Type B pancreatic cell (in vitro differentiated cells): ENCODE measurements at regions not wholly inside any gene's neighbourhood (a gene's known extent, or its start where the extent isn't known, plus 50 kb on each side); places are given as distances from the start of the nearest gene placed in this dataset.

Source experiments
- DNase-seq: peaks from one replicate; pipeline ENCODE4 v3.0.0; 2021; ENCODE audit warnings: mixed read lengths; ENCODE audit not compliant: unreplicated experiment; ENCODE audit errors: extremely low spot score
- H3K27ac Mint-ChIP-seq: 2 replicates; pipeline ENCODE4 v1.8.0; 2021; ENCODE audit warnings: mild to moderate bottlenecking, mixed read lengths
- H3K27me3 Mint-ChIP-seq: 2 replicates; pipeline ENCODE4 v1.8.0; 2021; ENCODE audit warnings: mixed read lengths
- H3K36me3 Mint-ChIP-seq: 2 replicates; pipeline ENCODE4 v1.8.0; 2021; ENCODE audit warnings: mixed read lengths
- H3K4me1 Mint-ChIP-seq: one replicate; pipeline ENCODE4 v1.8.0; 2021; ENCODE audit warnings: mixed read lengths; ENCODE audit not compliant: unreplicated experiment
- H3K4me3 Mint-ChIP-seq: 2 replicates; pipeline ENCODE4 v1.8.0; 2021; ENCODE audit warnings: mild to moderate bottlenecking, mixed read lengths
- H3K9me3 Mint-ChIP-seq: 2 replicates; pipeline ENCODE4 v1.8.0; 2021; ENCODE audit warnings: mixed read lengths
- TF ChIP-seq, protein P1 (sequence below): fragments of 200-600 bp; sonication (generic); conservative IDR thresholded peaks from 2 replicates; pipeline ENCODE4 v1.5.0; 2021; ENCODE audit warnings: antibody characterized with exemption, mild to moderate bottlenecking

- Mint-ChIP-seq H3K4me1 (no peaks in the 10 kb centered on the region), H3K27me3 (no peaks in the 10 kb centered on the region), H3K36me3 (no peaks in the 10 kb centered on the region), H3K27ac (no peak overlapping the region), H3K4me3 (no peak overlapping the region), H3K9me3 (no peaks in the 10 kb centered on the region)
- no peak for DNase-seq
- TF ChIP-seq, protein P1, sequence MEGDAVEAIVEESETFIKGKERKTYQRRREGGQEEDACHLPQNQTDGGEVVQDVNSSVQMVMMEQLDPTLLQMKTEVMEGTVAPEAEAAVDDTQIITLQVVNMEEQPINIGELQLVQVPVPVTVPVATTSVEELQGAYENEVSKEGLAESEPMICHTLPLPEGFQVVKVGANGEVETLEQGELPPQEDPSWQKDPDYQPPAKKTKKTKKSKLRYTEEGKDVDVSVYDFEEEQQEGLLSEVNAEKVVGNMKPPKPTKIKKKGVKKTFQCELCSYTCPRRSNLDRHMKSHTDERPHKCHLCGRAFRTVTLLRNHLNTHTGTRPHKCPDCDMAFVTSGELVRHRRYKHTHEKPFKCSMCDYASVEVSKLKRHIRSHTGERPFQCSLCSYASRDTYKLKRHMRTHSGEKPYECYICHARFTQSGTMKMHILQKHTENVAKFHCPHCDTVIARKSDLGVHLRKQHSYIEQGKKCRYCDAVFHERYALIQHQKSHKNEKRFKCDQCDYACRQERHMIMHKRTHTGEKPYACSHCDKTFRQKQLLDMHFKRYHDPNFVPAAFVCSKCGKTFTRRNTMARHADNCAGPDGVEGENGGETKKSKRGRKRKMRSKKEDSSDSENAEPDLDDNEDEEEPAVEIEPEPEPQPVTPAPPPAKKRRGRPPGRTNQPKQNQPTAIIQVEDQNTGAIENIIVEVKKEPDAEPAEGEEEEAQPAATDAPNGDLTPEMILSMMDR: no peak
Measured at GRCh38 chr4:175378372-175378771, 433.7 kb downstream of the GPM6A start.

DNA sequence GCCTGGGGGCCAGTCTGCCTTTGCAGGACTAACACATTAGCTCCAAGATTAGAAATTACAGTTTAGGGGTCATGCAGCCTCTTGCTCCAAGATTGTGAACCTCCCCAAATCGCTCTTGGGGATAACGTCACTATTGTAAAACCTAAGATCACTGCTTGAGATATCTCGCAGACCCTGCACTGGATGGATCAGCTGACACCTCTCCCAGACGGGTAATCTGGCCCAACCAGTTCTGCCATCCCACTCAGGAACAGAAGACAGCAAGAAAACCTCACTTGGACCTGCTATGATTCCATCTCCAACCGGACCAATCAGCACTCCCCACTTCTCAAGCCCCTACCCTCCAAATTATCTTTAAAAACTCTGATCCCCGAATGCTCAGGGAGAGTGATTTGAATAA, 431.2 kb downstream of the GPM6A start:
- Mint-ChIP-seq H3K9me3 (no peaks in the 10 kb centered on the region), H3K27ac (no peak overlapping the region), H3K4me3 (no peak overlapping the region), H3K36me3 (no peaks in the 10 kb centered on the region), H3K4me1 (no peaks in the 10 kb centered on the region), H3K27me3 (no peaks in the 10 kb centered on the region)
- TF ChIP-seq, protein P1: no peak
- no peak for DNase-seq

GRCh38 chr4:175385797-175386196, 426.3 kb downstream of the GPM6A start:
- no peak overlapping the region for H3K4me3 Mint-ChIP-seq
- H3K27ac Mint-ChIP-seq: no peak overlapping the region
- no peaks in the 10 kb centered on the region for H3K27me3 Mint-ChIP-seq
- H3K36me3 Mint-ChIP-seq: no peaks in the 10 kb centered on the region
- no peaks in the 10 kb centered on the region for H3K9me3 Mint-ChIP-seq
- H3K4me1 Mint-ChIP-seq: no peaks in the 10 kb centered on the region
- TF ChIP-seq, protein P1: no peak
- no peak for DNase-seq

- no peaks in the 10 kb centered on the region for H3K27me3 Mint-ChIP-seq
- H3K27ac Mint-ChIP-seq: no peak overlapping the region
- no peak for DNase-seq
- no peaks in the 10 kb centered on the region for H3K4me1 Mint-ChIP-seq
- no peaks in the 10 kb centered on the region for H3K9me3 Mint-ChIP-seq
- no peak overlapping the region for H3K4me3 Mint-ChIP-seq
- no peaks in the 10 kb centered on the region for H3K36me3 Mint-ChIP-seq
- TF ChIP-seq, protein P1: no peak
Measured at GRCh38 chr4:175386776-175387507, 425.1 kb downstream of the GPM6A start.

- Mint-ChIP-seq H3K4me3 (no peak overlapping the region), H3K9me3 (no peaks in the 10 kb centered on the region), H3K27me3 (no peaks in the 10 kb centered on the region), H3K4me1 (no peaks in the 10 kb centered on the region), H3K27ac (no peak overlapping the region), H3K36me3 (no peaks in the 10 kb centered on the region)
- DNase-seq: no peak
- TF ChIP-seq, protein P1: no peak
Measured at GRCh38 chr4:175394208-175394607, 417.9 kb downstream of the GPM6A start.

DNA sequence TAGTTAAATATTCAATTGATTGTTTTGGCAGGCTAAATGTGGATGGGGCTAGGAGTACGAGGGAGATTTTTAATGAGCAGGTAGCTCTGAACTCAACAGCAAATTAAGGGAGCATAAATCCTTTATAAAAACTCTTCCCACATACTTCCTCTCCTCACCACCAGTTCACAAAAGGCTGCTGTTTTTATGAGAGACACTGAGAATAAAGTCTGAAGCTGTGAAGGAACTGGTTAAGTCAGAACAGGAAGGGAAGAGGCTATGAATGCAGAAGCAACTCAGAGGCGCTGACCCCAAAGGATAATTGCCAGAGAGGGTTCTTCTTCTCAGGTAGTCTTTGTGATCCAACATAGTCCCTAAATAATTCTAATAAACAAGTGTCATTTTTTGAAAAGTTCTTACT, 406.1 kb downstream of the GPM6A start:
- H3K27me3 Mint-ChIP-seq: no peaks in the 10 kb centered on the region
- TF ChIP-seq, protein P1: no peak
- no peaks in the 10 kb centered on the region for H3K36me3 Mint-ChIP-seq
- H3K4me1 Mint-ChIP-seq: no peaks in the 10 kb centered on the region
- peaks cover 5% of the 10 kb centered on the region for H3K9me3 Mint-ChIP-seq
- H3K27ac Mint-ChIP-seq: no peak overlapping the region
- no peak for DNase-seq
- H3K4me3 Mint-ChIP-seq: no peak overlapping the region
